ENCODE measurements at regions not wholly inside any gene's neighbourhood (a gene's known extent, or its start where the extent isn't known, plus 50 kb on each side); places are given as distances from the start of the nearest gene placed in this dataset.

DNA sequence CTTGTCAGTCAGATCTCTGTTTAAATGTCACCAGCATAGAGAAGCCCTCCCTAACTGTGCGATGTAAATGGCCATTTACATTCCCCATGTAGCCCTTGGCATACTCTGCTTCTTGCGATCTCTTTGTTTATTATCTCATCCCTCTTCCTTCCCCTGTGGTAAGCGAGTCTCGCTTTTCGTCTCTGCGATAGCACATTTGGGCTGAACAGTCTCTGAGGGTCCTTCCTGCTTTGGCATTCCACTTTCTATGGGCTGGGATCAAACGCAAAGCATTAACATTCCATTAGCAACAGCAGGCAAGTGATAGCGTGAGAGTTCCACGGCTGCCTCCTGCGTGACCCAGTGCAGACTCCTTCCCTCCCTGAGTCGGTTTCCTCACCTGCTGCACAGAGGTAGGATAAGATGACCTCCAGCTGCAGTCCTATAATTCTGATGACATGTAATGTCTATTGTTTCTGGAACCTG lies 61.4 kb upstream of the TUNAR start:
- Histone ChIP-seq H4K20me1 (ENCODE audit: control insufficient read depth, extremely low read depth, insufficient read depth, low read length) (no peaks in the 10 kb centered on the region), H3K36me3 (ENCODE audit: control insufficient read depth, insufficient read depth, low read length) (no peaks in the 10 kb centered on the region), H2AFZ (ENCODE audit: low read length) (no peak overlapping the region), H3K27ac (ENCODE audit: insufficient read depth, low read length) (no peak overlapping the region), H3K9ac (ENCODE audit: insufficient read depth, low read length) (no peak overlapping the region), H3K9me3 (ENCODE audit: control insufficient read depth, insufficient read depth, low read depth, low read length) (no peaks in the 10 kb centered on the region), H3K4me3 (replicated peaks in 1 of 4; ENCODE audit: control extremely low read depth in 1 of 4, insufficient read depth in 1 of 4, low read depth in 3 of 4, low read length in 4 of 4) (no peak overlapping the region), H3K79me2 (ENCODE audit: control insufficient read depth, insufficient read depth, low read length) (no peaks in the 10 kb centered on the region), H3K4me1 (ENCODE audit: control insufficient read depth, extremely low read depth, insufficient read depth, low read length) (no peaks in the 10 kb centered on the region), H3K4me2 (ENCODE audit: extremely low read depth, insufficient read depth, low read length) (no peak overlapping the region), H3K27me3 (ENCODE audit: control insufficient read depth, insufficient read depth, low read length) (no peaks in the 10 kb centered on the region)
- no peak for DNase-seq (ENCODE audit: low read depth in 2 of 2)
- no peak for TF ChIP-seq EZH2 (IDR thresholded peaks at IDR 0.05; ENCODE audit: low read length, missing control alignments)
- TF ChIP-seq, protein P1, sequence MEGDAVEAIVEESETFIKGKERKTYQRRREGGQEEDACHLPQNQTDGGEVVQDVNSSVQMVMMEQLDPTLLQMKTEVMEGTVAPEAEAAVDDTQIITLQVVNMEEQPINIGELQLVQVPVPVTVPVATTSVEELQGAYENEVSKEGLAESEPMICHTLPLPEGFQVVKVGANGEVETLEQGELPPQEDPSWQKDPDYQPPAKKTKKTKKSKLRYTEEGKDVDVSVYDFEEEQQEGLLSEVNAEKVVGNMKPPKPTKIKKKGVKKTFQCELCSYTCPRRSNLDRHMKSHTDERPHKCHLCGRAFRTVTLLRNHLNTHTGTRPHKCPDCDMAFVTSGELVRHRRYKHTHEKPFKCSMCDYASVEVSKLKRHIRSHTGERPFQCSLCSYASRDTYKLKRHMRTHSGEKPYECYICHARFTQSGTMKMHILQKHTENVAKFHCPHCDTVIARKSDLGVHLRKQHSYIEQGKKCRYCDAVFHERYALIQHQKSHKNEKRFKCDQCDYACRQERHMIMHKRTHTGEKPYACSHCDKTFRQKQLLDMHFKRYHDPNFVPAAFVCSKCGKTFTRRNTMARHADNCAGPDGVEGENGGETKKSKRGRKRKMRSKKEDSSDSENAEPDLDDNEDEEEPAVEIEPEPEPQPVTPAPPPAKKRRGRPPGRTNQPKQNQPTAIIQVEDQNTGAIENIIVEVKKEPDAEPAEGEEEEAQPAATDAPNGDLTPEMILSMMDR (conservative IDR thresholded peaks at IDR 0.05 in 1 of 2, IDR thresholded peaks at IDR 0.05 in 1 of 2; ENCODE audit: low read depth in 1 of 2, low read length in 2 of 2): no peak

DNA sequence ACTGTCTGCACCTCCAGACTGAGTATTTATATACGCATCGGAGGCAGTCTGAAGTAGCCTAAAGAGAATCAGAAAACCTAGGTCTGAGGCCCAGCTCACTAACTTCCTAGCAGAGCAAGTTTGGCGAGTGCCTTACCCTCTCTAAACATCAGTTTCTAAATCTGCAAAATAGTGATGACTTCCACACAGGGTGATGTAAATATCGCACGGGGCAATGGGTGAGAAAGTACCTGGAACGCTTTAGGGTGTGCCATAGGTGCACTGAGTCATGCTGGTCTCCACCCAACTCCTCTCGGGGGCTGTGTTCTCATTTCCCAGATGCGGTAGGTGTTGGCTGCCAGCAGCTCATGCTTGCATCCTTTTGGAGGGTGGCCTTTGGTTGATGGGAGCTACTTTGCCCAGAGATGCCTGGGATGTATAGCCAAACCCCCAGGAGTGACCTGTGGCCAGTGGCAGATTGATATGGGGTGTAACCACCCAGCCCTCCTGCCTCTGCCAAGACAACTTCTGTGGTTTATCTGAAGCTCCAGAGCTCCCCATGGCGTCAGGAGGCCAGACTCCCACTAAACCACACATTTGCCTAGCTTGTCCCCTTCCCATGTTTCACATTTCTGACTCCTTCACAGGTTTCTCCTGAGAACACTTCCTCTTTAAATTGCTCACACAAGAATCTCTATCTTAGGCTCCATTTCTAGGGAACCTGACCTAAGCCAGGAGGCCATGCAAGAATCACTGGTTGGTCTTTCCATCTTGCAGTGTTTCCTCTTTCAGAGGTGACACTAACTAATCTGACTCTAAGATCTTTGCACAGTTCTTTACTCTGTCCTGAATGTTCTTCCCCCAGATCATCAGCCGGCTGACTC lies 62.0 kb upstream of the TUNAR start:
- Histone ChIP-seq H3K79me2 (ENCODE audit: control insufficient read depth, insufficient read depth, low read length) (no peaks in the 10 kb centered on the region), H3K4me1 (ENCODE audit: control insufficient read depth, extremely low read depth, insufficient read depth, low read length) (no peaks in the 10 kb centered on the region), H3K9ac (ENCODE audit: insufficient read depth, low read length) (no peak overlapping the region), H3K9me3 (ENCODE audit: control insufficient read depth, insufficient read depth, low read depth, low read length) (no peaks in the 10 kb centered on the region), H2AFZ (ENCODE audit: low read length) (no peak overlapping the region), H3K4me2 (ENCODE audit: extremely low read depth, insufficient read depth, low read length) (no peak overlapping the region), H3K36me3 (ENCODE audit: control insufficient read depth, insufficient read depth, low read length) (no peaks in the 10 kb centered on the region), H4K20me1 (ENCODE audit: control insufficient read depth, extremely low read depth, insufficient read depth, low read length) (no peaks in the 10 kb centered on the region), H3K27ac (ENCODE audit: insufficient read depth, low read length) (no peak overlapping the region), H3K4me3 (replicated peaks in 1 of 4; ENCODE audit: control extremely low read depth in 1 of 4, insufficient read depth in 1 of 4, low read depth in 3 of 4, low read length in 4 of 4) (no peak overlapping the region), H3K27me3 (ENCODE audit: control insufficient read depth, insufficient read depth, low read length) (no peaks in the 10 kb centered on the region)
- no peak for TF ChIP-seq EZH2 (IDR thresholded peaks at IDR 0.05; ENCODE audit: low read length, missing control alignments)
- TF ChIP-seq, protein P1 (conservative IDR thresholded peaks at IDR 0.05 in 1 of 2, IDR thresholded peaks at IDR 0.05 in 1 of 2; ENCODE audit: low read depth in 1 of 2, low read length in 2 of 2): no peak
- DNase-seq (ENCODE audit: low read depth in 2 of 2): no peak

DNA sequence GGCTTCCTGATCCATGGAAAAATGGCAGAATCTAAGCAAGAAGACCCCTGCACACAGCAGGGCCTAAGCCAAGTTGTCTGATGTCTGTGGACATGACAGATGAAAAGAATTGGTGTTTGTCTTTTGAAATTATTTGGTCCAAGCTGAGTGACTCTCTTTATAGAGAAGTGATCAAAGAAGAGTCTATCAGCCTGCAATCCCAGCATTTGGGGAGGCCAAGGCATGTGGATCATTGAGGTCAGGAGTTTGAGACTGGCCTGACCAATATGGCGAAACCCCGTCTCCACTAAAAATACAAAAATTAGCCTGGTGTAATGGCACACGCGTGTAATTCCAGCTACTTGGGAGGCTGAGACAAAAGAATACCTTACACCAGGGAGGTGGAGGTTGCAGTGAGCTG lies 64.8 kb upstream of the TUNAR start:
- H3K27ac ChIP-seq (ENCODE audit: insufficient read depth, low read length): no peak overlapping the region
- H3K9me3 ChIP-seq (ENCODE audit: control insufficient read depth, insufficient read depth, low read depth, low read length): no peaks in the 10 kb centered on the region

More for the DNA sequence above, 64.8 kb upstream of the TUNAR start:
- no peak overlapping the region for H3K4me2 ChIP-seq (ENCODE audit: extremely low read depth, insufficient read depth, low read length)
- TF ChIP-seq, protein P1 (conservative IDR thresholded peaks at IDR 0.05 in 1 of 2, IDR thresholded peaks at IDR 0.05 in 1 of 2; ENCODE audit: low read depth in 1 of 2, low read length in 2 of 2): no peak
- no peak for TF ChIP-seq EZH2 (IDR thresholded peaks at IDR 0.05; ENCODE audit: low read length, missing control alignments)
- no peaks in the 10 kb centered on the region for H3K79me2 ChIP-seq (ENCODE audit: control insufficient read depth, insufficient read depth, low read length)
- H3K9ac ChIP-seq (ENCODE audit: insufficient read depth, low read length): no peak overlapping the region
- no peaks in the 10 kb centered on the region for H3K27me3 ChIP-seq (ENCODE audit: control insufficient read depth, insufficient read depth, low read length)
- H3K36me3 ChIP-seq (ENCODE audit: control insufficient read depth, insufficient read depth, low read length): no peaks in the 10 kb centered on the region
- H3K4me3 ChIP-seq (replicated peaks in 1 of 4; ENCODE audit: control extremely low read depth in 1 of 4, insufficient read depth in 1 of 4, low read depth in 3 of 4, low read length in 4 of 4): no peak overlapping the region
- no peak for DNase-seq (ENCODE audit: low read depth in 2 of 2)
- no peak overlapping the region for H2AFZ ChIP-seq (ENCODE audit: low read length)
- no peaks in the 10 kb centered on the region for H3K4me1 ChIP-seq (ENCODE audit: control insufficient read depth, extremely low read depth, insufficient read depth, low read length)
- H4K20me1 ChIP-seq (ENCODE audit: control insufficient read depth, extremely low read depth, insufficient read depth, low read length): no peaks in the 10 kb centered on the region

Data from fibroblast of lung (primary cell).